HG02571 (cell line): ENCODE measurements at regions not wholly inside any gene's neighbourhood (a gene's known extent, or its start where the extent isn't known, plus 50 kb on each side); places are given as distances from the start of the nearest gene placed in this dataset.
"Not testable (repeated sequence)": the region's sequence is repeated elsewhere in the genome, so short reads cannot be mapped to it uniquely, and the experiment has no call there.

Experiments used
- ATAC-seq: cut with Tn5 transposase; IDR thresholded peaks from one replicate; pipeline ENCODE4 v1.9.1; 2021; ENCODE audit warnings: mild to moderate bottlenecking, moderate library complexity; ENCODE audit not compliant: unreplicated experiment

GRCh38 chr12:86724716-86725115 lies 468.5 kb upstream of the MGAT4C start:
- ATAC-seq: no peak

DNA sequence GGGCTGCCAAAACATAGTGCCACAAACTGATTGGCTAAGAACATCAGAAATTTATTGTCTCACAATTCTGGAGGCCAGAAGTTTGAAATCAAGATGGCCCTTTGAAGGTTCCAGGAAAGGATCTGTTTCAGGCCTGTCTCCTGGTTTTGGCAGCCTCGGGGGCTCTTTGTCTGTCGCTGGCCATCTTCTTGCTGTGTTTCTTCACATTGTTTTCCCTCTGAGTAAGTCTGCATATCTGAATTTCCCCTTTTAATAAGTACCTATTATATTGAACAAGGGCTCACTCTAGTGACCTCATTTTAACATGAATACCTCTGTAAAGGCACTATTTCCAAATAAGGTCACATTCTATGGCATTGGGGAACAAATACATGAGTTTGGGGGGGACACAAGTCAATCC lies 467.1 kb upstream of the MGAT4C start:
- ATAC-seq: no peak

- ATAC-seq: no peak
Measured at GRCh38 chr12:86721713-86722397, 465.7 kb upstream of the MGAT4C start.

DNA sequence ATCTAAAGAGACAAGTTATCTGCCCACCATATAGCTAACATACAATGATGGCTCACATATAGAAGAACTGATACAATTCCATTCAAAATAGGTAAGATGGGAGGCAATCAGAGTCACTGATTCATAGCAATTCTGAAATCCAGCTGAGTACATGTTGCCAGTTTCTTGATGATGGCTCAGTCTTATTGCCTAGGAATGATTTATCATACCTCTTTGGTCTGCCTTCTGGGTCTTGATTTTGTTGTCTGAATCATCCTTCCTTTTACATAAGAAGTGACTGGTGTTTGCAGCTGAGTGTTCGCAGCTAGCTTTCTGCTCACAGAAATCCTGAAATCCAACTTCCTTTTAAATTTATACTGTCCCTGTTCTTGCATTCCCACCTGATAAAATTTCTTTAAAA lies 463.2 kb upstream of the MGAT4C start:
- no peak for ATAC-seq

DNA sequence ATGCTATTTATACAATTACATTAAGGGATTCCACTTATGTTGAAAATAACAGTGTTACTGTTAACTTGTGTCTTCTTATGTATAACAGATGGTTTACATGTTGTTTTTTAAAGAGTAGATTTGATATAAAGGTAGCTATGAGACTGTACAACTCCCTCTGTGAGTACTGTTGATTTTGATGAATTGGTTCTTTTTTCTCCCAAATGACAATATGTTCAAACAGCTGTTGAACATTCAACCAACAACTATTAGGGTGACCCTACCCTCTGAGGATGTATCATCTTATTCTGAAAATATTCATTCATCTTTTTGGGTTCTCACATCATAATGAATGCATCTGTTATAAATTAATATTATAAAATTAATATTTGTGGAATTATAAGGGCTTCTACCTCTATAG lies 456.9 kb upstream of the MGAT4C start:
- ATAC-seq: no peak

DNA sequence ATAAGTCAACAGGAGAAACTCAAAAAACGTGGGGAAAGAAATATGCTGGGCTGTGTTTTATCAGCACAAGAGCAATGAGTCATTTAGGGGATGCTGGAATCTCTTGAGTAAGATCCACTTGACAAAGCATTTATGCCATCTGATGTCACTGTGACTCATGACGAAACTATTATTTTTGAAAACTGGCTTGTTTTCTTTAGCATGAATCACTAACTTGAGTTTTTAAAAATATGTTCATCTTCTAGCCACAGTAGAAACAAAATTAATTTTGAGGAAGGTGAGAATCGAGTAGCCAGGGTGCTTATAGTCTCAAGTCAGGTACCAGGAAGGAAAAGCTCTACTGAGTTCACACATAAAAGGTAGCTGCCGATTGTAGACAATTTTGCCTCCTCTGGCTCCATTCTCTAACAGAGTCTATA lies 456.2 kb upstream of the MGAT4C start:
- ATAC-seq: peak; percentile 59

DNA sequence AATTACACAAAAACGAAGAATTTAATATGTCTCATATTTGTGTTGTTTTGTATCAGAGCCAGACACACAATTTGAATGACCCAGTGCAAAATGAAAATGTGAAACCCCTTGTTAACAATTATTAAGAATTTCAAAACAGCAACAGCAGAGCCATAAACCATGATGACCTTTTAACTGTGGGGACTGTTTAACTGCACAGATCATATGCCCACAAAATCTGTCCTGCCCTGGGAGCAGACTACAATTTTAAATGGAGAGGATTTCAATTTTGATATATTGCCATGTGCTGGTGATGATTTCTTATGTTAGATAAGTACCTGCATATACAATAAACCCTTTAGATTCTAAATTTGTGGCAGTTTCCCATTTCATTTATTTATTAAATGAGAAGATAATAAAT lies 455.5 kb upstream of the MGAT4C start:
- ATAC-seq: no peak

GRCh38 chr12:86710109-86710508 lies 453.9 kb upstream of the MGAT4C start:
- ATAC-seq: no peak

GRCh38 chr12:86709017-86709416 lies 452.8 kb upstream of the MGAT4C start:
- not testable (repeated sequence) for ATAC-seq

GRCh38 chr12:86698641-86698980 lies 442.4 kb upstream of the MGAT4C start:
- ATAC-seq: no peak

DNA sequence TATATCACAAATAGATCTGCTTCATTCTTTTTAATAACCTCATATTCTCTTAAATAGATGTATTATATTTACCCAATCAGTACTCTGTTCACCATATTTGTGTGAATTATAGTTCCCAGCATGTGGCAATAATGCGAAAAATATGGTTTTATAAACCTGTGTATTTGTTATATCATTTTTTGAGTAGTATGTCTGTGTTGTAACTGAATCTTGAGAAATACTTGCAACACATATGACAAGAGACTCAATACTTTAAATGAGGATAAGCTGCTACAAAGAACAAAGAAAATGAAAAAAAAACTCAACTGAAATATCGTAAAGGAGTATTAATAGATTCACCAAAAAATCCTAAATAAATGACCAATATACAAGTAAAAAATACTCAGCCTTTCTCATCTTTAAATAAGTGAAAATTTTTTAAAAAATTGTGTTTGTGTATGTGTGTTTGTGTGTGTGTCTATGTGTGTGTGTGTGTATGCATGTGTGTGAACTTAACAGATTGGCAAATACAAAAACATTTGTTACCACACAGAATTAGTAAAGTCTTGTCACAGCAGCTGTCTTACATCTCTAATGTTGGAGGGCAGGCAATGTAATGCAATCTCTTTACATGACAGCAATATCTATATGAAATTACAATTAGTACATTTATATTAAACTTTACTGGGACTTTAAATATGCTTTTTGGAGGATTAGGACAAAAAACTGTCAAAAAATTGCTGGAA lies 441.9 kb upstream of the MGAT4C start:
- no peak for ATAC-seq

- no peak for ATAC-seq
Measured at GRCh38 chr12:86683568-86684304, 427.5 kb upstream of the MGAT4C start.

- ATAC-seq: no peak
Measured at GRCh38 chr12:86681060-86681459, 424.9 kb upstream of the MGAT4C start.

- no peak for ATAC-seq
Measured at GRCh38 chr12:86675197-86675596, 419.0 kb upstream of the MGAT4C start.

DNA sequence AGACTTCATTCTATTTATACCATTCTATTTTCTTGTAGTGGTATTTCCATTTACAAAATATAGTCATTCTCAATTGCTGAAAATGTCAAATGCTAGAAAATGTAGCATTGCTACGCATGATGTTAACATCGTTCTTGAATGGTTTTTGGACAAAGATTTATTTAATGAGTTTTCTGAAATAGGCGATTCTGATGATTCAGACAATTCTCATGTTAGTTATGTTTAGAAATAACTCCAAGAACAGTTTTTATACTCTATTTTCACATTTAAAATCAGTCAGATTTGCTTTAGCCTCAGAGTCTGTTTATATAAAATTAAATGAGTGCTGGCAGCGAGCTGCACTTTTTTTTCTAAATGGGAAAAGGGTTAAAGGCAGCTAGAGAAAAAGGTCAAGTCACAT lies 414.8 kb upstream of the MGAT4C start:
- ATAC-seq: no peak

- ATAC-seq: no peak
Measured at GRCh38 chr12:86669010-86669409, 412.8 kb upstream of the MGAT4C start.

DNA sequence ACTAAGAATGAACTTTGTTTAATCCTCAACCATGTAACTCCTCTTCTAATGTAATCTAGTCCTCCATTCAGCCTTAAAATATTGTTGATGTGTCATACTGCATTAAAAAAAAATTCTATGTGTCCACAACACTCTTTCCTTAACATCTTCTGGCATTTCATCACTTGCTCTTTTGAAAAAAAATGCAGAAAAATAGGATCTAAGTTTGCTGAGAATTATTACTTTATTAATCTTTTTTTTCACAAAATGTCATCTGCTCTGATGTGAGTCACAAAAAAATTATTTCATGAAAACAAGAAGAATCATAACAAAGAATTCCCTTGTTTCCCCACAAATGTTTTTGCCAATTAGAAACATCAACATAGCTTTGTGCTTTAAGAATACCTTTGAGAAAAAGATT lies 410.1 kb upstream of the MGAT4C start:
- ATAC-seq: no peak

DNA sequence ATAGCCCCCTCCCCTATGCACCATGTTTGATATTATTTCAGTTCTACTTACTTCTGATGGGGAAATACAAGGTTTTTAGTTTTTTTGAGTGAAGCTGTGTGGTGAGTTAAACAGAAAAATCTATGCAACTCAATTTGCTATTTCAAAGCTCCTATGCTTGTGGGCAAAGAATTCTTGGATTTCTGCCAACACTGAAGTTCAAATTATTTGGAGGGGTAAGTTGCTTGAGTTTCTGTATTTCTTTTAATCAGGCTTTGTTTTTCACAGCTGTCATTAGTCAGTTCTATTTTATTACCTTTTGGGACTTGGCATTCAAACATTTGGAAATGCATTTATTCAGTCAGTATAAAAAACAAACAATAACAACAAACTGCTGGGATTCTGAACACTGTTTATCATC lies 407.5 kb upstream of the MGAT4C start:
- no peak for ATAC-seq

DNA sequence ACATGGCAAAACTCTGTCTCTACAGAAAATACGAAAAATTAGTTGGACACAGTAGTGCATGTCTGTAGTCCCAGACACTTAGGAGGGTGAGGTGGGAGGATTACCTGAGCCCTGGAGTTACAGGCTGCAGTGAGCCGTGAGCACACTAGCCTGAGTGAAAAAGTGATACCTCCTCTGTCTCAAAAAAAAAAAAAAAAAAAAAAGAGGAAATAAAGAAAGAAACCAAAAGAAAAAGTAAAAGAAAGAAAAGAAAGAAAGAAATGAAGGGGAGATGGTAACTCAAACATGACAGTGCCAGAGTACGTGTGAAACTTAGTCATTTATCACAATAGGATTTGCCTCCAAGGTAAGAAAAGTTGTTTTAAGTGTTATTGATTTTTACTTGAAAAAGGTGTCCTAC lies 407.0 kb upstream of the MGAT4C start:
- ATAC-seq: no peak

DNA sequence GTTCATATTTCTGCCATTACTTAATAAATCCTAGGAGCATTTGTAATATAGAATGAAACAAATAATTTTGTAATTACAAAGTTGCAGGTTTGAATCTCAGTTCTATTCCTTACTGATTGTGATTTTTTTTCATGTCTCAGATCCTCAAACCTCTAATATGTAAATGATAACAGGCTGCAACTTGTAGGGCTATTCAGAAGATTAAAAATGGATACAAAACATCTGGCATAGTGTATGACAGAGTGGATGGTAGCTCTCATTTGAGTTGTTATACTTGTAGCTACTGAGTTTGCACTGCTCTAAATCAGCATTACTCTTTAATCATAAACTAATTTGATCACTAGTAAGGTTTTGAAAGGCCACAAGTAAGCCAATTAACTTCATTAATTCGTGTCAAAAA lies 406.3 kb upstream of the MGAT4C start:
- ATAC-seq: no peak

DNA sequence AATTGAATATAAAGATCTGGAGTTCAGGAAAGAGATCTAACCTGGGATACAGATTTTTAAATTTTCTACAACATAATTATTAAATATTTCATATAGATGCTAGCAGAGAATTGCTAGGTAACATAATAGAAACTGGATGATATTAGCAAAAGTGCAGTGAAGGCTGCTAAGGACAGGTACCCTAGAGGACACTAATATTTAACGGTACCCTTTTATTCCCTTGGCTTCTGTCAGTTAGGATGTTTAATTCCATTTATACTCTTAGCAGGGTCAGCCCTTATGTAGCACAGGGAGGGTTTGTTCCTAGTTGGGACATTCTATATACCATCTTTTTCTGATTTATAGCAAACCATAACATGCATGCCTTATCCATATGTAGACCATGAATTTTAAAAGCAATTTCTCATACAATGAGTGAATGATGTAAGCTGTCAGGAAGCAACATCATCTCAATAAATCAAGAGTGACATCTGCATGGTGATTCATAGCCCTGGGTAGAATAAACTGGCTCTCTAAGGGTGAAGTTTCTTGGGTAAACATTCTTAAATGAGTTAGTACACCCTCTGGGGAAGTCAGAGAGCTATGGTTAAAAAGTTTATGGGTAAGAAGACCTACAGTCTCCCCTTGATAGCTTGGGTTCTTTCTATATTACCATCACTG lies 404.4 kb upstream of the MGAT4C start:
- no peak for ATAC-seq

- no peak for ATAC-seq
Measured at GRCh38 chr12:86659985-86660384, 403.8 kb upstream of the MGAT4C start.
